HG02840 (cell line): ENCODE measurements at regions not wholly inside any gene's neighbourhood (a gene's known extent, or its start where the extent isn't known, plus 50 kb on each side); places are given as distances from the start of the nearest gene placed in this dataset.
"Not testable (repeated sequence)": the region's sequence is repeated elsewhere in the genome, so short reads cannot be mapped to it uniquely, and the experiment has no call there.

Source experiments
- ATAC-seq: cut with Tn5 transposase; IDR thresholded peaks from one replicate; pipeline ENCODE4 v1.9.1; 2021; ENCODE audit warnings: mild to moderate bottlenecking, moderate library complexity, moderate number of reproducible peaks; ENCODE audit not compliant: unreplicated experiment, low FRiP score

- peak; percentile 82 for ATAC-seq
These were observed 973.5 kb downstream of the ANKRD7 start for GRCh38 chr7:119197877-119198527.

- ATAC-seq, result no peak
These were observed 995.2 kb downstream of the ANKRD7 start for GRCh38 chr7:119219663-119220062.

- ATAC-seq, result no peak
These were observed 999.4 kb downstream of the ANKRD7 start for GRCh38 chr7:119223930-119224329.

- ATAC-seq, result no peak
These were observed 1004.0 kb downstream of the ANKRD7 start for GRCh38 chr7:119228482-119228881.

GRCh38 chr7:119232091-119232490, 1007.6 kb downstream of the ANKRD7 start:
- no peak for ATAC-seq

GRCh38 chr7:119233015-119233414, 1008.5 kb downstream of the ANKRD7 start:
- no peak for ATAC-seq

- ATAC-seq, result no peak
These were observed 1020.0 kb upstream of the KCND2 start for GRCh38 chr7:119252962-119253361.

- ATAC-seq, result no peak
These were observed 1018.2 kb upstream of the KCND2 start for GRCh38 chr7:119254742-119255141.

- no peak for ATAC-seq
These were observed 1017.0 kb upstream of the KCND2 start for GRCh38 chr7:119256001-119256400.

- ATAC-seq, result no peak
These were observed 1016.4 kb upstream of the KCND2 start for GRCh38 chr7:119256446-119257131.

- not testable (repeated sequence) for ATAC-seq
These were observed 1006.2 kb upstream of the KCND2 start for GRCh38 chr7:119266790-119267189.

- ATAC-seq, result peak; percentile 89
These were observed 1002.9 kb upstream of the KCND2 start for GRCh38 chr7:119270045-119270464.

- no peak for ATAC-seq
These were observed 1002.3 kb upstream of the KCND2 start for GRCh38 chr7:119270644-119271043.

- ATAC-seq, result no peak
These were observed 1001.7 kb upstream of the KCND2 start for GRCh38 chr7:119271147-119271779.

- ATAC-seq, result no peak
These were observed 991.7 kb upstream of the KCND2 start for GRCh38 chr7:119281181-119281846.

- no peak for ATAC-seq
These were observed 989.6 kb upstream of the KCND2 start for GRCh38 chr7:119283353-119283752.

- no peak for ATAC-seq
These were observed 984.6 kb upstream of the KCND2 start for GRCh38 chr7:119288416-119288815.

- ATAC-seq, result not testable (repeated sequence)
These were observed 972.6 kb upstream of the KCND2 start for GRCh38 chr7:119300341-119300740.

GRCh38 chr7:119320316-119320715, 952.7 kb upstream of the KCND2 start:
- no peak for ATAC-seq

GRCh38 chr7:119329715-119330114, 943.3 kb upstream of the KCND2 start:
- no peak for ATAC-seq

- no peak for ATAC-seq
These were observed 937.6 kb upstream of the KCND2 start for GRCh38 chr7:119335405-119335804.
